OCI-LY1 (cell line): ENCODE measurements at regions not wholly inside any gene's neighbourhood (a gene's known extent, or its start where the extent isn't known, plus 50 kb on each side); places are given as distances from the start of the nearest gene placed in this dataset.

Experiments
- H2AFZ ChIP-seq: fragments of 200-600 bp; sonication (generic), shearing (Covaris generic); 2 replicates; pipeline ENCODE4 v1.6.0; 2014; ENCODE audit warnings: antibody characterized with exemption, mild to moderate bottlenecking, low read length
- H3F3A ChIP-seq: fragments of 200-600 bp; sonication (generic), shearing (Covaris generic); 2 replicates; pipeline ENCODE4 v1.6.0; 2014; ENCODE audit warnings: mild to moderate bottlenecking, antibody characterized with exemption, low read length, moderate library complexity; ENCODE audit not compliant: insufficient read depth
- H3K27ac ChIP-seq: fragments of 200-600 bp; sonication (generic); 2 replicates; pipeline ENCODE4 v1.5.1; 2014; ENCODE audit warnings: low read length, mixed run types, mild to moderate bottlenecking, low read depth; ENCODE audit not compliant: poor library complexity, severe bottlenecking
- H3K27me3 ChIP-seq: fragments of 200-600 bp; sonication (generic); 2 replicates; pipeline ENCODE4 v1.6.0; 2014; ENCODE audit warnings: antibody characterized with exemption, mild to moderate bottlenecking, low read length, moderate library complexity; ENCODE audit not compliant: insufficient read depth
- H3K36me3 ChIP-seq: fragments of 200-600 bp; sonication (generic); 2 replicates; pipeline ENCODE4 v1.6.1; 2014; ENCODE audit warnings: mild to moderate bottlenecking, antibody characterized with exemption, low read length, moderate library complexity, mixed read lengths; ENCODE audit not compliant: insufficient read depth
- H3K4me1 ChIP-seq: fragments of 200-600 bp; sonication (generic); 2 replicates; pipeline ENCODE4 v1.5.1; 2014; ENCODE audit warnings: mild to moderate bottlenecking, low read length, moderate library complexity; ENCODE audit not compliant: insufficient read depth, severe bottlenecking
- H3K4me2 ChIP-seq: fragments of 200-600 bp; sonication (generic), shearing (Covaris generic); 2 replicates; pipeline ENCODE4 v1.6.1; 2014; ENCODE audit warnings: low read length
- H3K4me3 ChIP-seq: fragments of 200-600 bp; sonication (generic); 2 replicates; pipeline ENCODE4 v1.5.1; 2014; ENCODE audit warnings: low read length, low read depth, mild to moderate bottlenecking, mixed read lengths; ENCODE audit not compliant: poor library complexity, severe bottlenecking
- H3K79me2 ChIP-seq: fragments of 200-600 bp; shearing (Covaris generic); 2 replicates; pipeline ENCODE4 v1.6.1; 2016; ENCODE audit warnings: mixed run types, low read length, mixed read lengths; ENCODE audit not compliant: insufficient read depth
- H3K9ac ChIP-seq: fragments of 200-600 bp; sonication (generic), shearing (Covaris generic); 2 replicates; pipeline ENCODE4 v1.6.1; 2014; ENCODE audit warnings: mild to moderate bottlenecking, low read length, mixed read lengths
- H3K9me2 ChIP-seq: fragments of 200-600 bp; sonication (generic), shearing (Covaris generic); 2 replicates; pipeline ENCODE4 v1.6.1; 2014; ENCODE audit warnings: low read depth, mild to moderate bottlenecking, low read length, mixed read lengths
- H3K9me3 ChIP-seq: fragments of 200-600 bp; shearing (Covaris generic); 2 replicates; pipeline ENCODE4 v1.6.1; 2014; ENCODE audit warnings: low read length, mixed read lengths
- H4K20me1 ChIP-seq: fragments of 200-600 bp; sonication (generic), shearing (Covaris generic); 2 replicates; pipeline ENCODE4 v1.6.0; 2016; ENCODE audit warnings: mild to moderate bottlenecking, low read length; ENCODE audit not compliant: insufficient read depth
- CTCF ChIP-seq: fragments of 200-600 bp; sonication (generic), shearing (Covaris generic); IDR thresholded peaks from 2 replicates; pipeline ENCODE4 v1.5.1; 2017; ENCODE audit warnings: mild to moderate bottlenecking, antibody characterized with exemption, low read length, moderate library complexity, mixed read lengths
- EZH2 ChIP-seq: fragments of 200-600 bp; sonication (generic), shearing (Covaris generic); IDR thresholded peaks from 2 replicates; pipeline ENCODE4 v1.8.0; 2017; ENCODE audit warnings: borderline replicate concordance, mixed run types, mild to moderate bottlenecking, antibody characterized with exemption, low read length, moderate library complexity, mixed read lengths

- Histone ChIP-seq H4K20me1 (no peaks in the 10 kb centered on the region), H3K79me2 (no peaks in the 10 kb centered on the region), H3K27ac (no peak overlapping the region), H3K36me3 (no peaks in the 10 kb centered on the region), H3K4me2 (no peak overlapping the region), H3K27me3 (no peaks in the 10 kb centered on the region), H3K9me2 (no peaks in the 10 kb centered on the region), H3K9ac (no peak overlapping the region), H3K9me3 (no peaks in the 10 kb centered on the region), H3K4me3 (no peak overlapping the region), H2AFZ (no peak overlapping the region), H3F3A (no peaks in the 10 kb centered on the region), H3K4me1 (no peaks in the 10 kb centered on the region)
- no peak for TF ChIP-seq EZH2
- TF ChIP-seq CTCF = no peak
These were observed 629.1 kb upstream of the ADARB2 start for GRCh38 chr10:2366264-2366931.

- H2AFZ ChIP-seq = no peak overlapping the region
- H3K9ac ChIP-seq = no peak overlapping the region
- TF ChIP-seq CTCF (no peak), EZH2 (no peak)
- no peaks in the 10 kb centered on the region for H3K27me3 ChIP-seq
- H3K9me3 ChIP-seq = no peaks in the 10 kb centered on the region
- no peaks in the 10 kb centered on the region for H3F3A ChIP-seq
- H3K4me3 ChIP-seq = no peak overlapping the region
- H3K27ac ChIP-seq = no peak overlapping the region
- no peak overlapping the region for H3K4me2 ChIP-seq
- no peaks in the 10 kb centered on the region for H3K79me2 ChIP-seq
- no peaks in the 10 kb centered on the region for H3K36me3 ChIP-seq
- H3K9me2 ChIP-seq = no peaks in the 10 kb centered on the region
- no peaks in the 10 kb centered on the region for H4K20me1 ChIP-seq
- H3K4me1 ChIP-seq = no peaks in the 10 kb centered on the region
These were observed 625.0 kb upstream of the ADARB2 start for GRCh38 chr10:2362331-2362730.

- no peaks in the 10 kb centered on the region for H3F3A ChIP-seq
- no peaks in the 10 kb centered on the region for H3K9me2 ChIP-seq
- H3K36me3 ChIP-seq = no peaks in the 10 kb centered on the region
- no peaks in the 10 kb centered on the region for H4K20me1 ChIP-seq
- H2AFZ ChIP-seq = no peak overlapping the region
- H3K4me2 ChIP-seq = no peak overlapping the region
- H3K4me1 ChIP-seq = no peaks in the 10 kb centered on the region
- no peaks in the 10 kb centered on the region for H3K27me3 ChIP-seq
- TF ChIP-seq EZH2 (no peak), CTCF (no peak)
- no peaks in the 10 kb centered on the region for H3K79me2 ChIP-seq
- H3K9ac ChIP-seq = no peak overlapping the region
- no peak overlapping the region for H3K4me3 ChIP-seq
- no peak overlapping the region for H3K27ac ChIP-seq
- no peaks in the 10 kb centered on the region for H3K9me3 ChIP-seq
These were observed 621.3 kb upstream of the ADARB2 start for GRCh38 chr10:2358586-2358985.
